GM19452 (cell line): ENCODE measurements at regions not wholly inside any gene's neighbourhood (a gene's known extent, or its start where the extent isn't known, plus 50 kb on each side); places are given as distances from the start of the nearest gene placed in this dataset.

Experiments used
- ATAC-seq: cut with Tn5 transposase; IDR thresholded peaks from one replicate; pipeline ENCODE4 v1.9.1; 2021; ENCODE audit not compliant: unreplicated experiment

DNA sequence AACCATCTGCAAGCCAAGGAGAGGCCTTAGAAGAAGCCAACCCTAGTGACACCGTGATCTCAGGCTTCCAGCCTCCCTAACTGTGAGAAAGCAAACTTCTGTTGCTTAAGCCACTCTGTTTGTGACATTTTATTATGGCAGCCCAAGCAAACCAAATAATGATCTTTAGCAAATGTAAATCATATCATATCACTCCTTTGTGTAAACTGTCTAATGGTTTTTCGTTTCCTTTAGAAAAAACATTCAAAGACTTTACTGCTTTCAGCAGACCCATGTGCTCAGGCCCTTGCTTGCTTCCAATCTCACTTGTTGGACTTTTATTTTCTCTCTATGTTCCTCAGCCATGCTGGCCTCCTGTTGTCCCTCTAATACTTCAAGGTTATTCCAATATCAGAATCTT is 192.2 kb upstream of the HS3ST1 start:
- ATAC-seq, result no peak

GRCh38 chr4:11618666-11619282 is 190.1 kb upstream of the HS3ST1 start:
- no peak for ATAC-seq

GRCh38 chr4:11616856-11617255 is 188.2 kb upstream of the HS3ST1 start:
- ATAC-seq, result no peak

DNA sequence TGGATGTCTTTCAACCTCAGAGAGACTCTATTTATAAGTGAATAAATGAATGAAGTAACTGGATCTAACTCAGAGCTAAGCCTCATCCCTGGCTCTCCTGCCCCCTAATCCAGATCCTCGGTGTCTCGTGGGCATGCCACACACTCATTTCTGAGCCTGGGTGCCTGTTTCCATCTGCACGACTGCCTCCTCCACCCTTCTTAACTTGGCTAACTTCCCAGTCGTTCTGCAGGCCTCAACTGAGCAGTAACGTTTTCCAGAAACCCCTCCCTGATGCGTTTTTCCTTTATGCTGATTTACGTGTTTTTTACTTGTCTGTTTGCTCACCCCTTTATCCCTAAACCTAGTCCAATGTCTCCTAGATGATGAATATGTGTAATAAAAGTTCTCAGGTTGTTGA is 186.9 kb upstream of the HS3ST1 start:
- ATAC-seq, result no peak

DNA sequence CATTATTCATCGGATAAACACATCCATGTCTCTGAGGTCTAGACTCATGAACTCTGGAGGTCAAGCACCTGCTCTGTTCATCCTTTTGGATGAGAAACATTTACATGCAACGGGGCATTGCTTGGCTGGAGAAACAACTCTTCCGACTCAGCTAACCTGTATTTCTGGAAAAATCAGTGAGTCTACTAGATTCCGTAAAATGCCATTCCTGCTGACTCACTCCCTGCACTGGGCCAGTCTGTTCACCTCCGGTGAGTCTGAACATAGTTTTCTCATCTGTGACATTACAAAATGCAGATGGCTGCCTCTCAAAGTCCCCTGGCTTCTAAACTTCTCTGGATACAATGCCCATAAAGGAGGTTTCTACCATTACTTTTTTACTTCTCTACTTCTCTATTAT is 185.7 kb upstream of the HS3ST1 start:
- ATAC-seq, result no peak

DNA sequence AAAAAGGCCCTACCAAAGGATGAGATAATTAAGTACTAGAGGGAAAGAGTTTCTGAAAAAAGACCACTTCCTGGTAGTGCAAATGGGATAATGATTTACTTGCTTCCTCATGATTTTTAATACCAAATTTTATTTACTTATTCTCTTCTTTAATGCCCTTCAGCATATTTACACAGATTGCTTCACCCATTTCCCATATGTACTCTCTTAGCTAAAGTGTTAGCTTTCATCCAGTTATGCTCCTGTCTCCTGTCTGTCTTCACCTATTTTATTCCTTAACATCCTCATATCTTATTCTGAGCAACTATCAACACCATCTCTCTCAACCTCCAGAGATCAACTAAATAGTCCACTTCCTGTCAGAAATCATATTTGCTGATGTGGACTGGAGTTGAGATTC is 183.2 kb upstream of the HS3ST1 start:
- ATAC-seq, result no peak

DNA sequence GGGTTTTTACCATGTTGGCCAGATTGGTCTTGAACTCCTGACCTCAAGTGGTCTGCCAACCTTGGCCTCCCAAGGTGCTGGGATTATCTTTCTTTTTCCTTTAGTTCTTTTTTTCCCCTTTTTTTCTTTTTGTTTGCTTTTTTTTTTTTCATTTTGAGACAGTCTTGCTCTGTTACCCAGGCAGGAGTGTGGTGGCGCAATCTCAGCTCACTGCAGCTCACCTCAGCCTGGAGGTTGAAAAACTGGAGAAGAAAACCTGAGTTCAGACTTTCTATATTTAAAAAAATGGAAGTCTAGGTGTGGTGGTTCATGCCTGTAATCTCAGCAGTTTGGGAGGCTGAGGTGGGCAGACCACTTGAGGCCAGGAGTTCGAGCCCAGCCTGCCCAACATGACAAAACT is 181.1 kb upstream of the HS3ST1 start:
- ATAC-seq, result no peak

GRCh38 chr4:11608992-11609391 is 180.3 kb upstream of the HS3ST1 start:
- ATAC-seq, result no peak

DNA sequence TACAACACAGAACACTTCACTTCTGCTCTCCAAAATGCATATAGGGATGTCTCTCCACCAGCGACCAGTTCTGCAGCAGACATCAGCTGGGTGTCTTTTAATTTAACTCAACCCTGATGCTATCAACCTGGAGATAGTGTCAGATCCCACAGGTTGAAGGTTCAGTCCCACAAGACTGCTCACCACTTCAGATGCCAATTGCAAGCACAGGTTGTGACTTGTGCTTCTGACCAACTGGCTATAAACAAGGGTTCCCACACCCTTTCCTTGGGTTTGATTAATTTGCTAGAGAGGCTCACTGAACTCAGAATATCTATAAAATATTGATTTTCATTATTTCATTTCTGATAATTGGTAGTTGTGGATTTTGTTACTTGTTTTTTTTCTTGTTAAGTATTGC is 177.4 kb upstream of the HS3ST1 start:
- no peak for ATAC-seq

GRCh38 chr4:11605597-11605996 is 176.9 kb upstream of the HS3ST1 start:
- ATAC-seq, result no peak

DNA sequence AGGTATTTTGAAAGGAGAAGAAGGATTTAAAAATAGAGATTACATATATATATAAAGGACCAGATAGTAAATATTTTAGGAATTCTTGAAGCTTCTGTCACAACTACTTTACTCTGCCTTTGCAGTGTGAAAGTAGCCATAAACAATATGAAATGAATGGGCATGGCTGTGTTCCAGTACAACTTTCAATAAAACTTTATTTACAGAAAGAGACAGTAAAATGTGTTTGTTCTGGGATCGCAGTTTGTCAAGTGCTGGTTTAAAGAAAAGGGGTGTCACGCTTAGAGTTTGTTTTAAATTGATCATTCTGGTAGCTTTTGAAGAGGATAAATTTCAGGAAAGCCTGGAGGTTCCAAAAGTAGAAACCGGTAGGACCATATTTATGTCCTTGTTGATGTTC is 176.1 kb upstream of the HS3ST1 start:
- ATAC-seq, result no peak

- no peak for ATAC-seq
Observed at GRCh38 chr4:11603591-11604194, 175.0 kb upstream of the HS3ST1 start.

- no peak for ATAC-seq
Observed at GRCh38 chr4:11602606-11603340, 174.1 kb upstream of the HS3ST1 start.

DNA sequence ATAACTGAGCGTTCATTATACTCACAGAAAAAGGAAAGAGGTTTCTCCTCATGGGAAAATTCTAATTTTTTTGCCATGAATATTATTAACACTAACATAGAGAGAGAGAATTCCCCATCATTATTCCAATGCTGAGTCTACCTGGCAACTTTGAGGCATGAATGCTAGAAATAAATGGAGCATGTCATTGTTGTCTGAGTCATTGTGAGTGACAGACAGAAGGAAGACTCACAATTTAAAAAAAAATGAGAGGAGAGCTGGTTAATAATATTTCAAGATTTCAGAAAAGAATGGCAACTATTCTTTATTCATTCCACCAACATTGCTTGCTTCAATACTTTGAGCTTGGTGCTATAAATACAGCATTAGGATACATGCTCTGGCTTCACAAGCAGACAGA is 170.4 kb upstream of the HS3ST1 start:
- ATAC-seq, result no peak

GRCh38 chr4:11598591-11598990 is 169.9 kb upstream of the HS3ST1 start:
- ATAC-seq, result no peak

DNA sequence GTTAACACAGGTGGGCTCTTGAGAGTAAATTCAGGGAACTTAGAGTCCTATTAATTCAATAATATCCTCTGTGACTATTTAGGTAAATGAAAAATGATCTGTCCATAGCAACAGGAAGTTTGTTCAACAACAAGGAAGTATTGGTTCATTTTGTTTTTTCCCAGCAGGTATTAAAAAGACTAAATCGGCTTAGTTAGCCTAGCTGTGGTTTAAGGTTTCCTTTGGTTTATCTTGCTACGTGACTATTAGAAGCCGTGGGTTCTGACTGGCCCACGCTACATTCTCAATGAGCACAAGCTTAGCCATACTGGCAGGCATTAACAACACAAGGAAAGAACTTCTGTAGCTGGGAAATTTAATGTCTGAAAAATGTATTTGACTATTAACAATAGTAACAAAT is 168.8 kb upstream of the HS3ST1 start:
- no peak for ATAC-seq

DNA sequence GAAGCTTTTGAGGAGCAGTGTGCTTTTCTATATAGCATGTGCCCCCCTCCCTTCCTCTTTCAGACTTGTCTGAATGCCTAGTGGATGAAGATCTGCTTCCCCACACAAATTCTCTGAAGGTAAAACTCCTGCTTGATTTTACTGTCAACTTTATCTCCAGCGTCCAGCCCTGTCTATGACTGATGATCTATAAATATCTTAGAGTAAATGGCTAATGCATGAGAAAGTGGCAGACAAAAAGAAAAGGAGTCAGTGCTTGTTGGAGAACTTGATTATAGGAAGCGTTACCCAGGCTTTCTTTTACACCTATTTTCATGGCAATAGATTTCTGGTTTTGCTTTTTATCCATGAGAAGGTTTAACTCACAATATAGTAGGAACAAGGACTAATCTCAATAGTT is 168.3 kb upstream of the HS3ST1 start:
- no peak for ATAC-seq

DNA sequence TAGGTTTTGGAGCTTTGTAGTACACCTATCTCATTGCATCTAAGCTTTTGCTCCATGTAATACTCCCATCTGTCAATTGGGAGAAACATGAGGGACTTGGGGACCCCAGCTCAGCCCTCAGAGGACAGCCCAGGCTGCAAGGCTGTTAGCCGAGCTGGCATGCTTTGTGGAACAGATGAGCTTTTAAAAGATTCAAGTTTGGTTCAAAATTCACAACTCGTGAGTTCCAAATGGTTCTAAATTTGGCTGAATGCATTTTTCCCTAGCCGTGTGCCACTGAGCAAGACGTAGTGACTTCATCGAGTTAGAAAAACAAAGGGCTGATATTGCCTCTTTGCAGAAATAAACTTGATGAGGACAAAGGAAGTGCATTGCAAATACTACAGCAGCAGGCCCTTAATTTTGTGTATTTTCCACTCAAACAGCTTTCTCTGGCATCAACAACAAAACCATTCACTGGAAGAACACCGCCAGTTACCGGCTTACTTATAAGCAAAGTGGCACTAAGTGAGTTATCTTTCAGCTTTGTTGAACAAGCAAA is 165.0 kb upstream of the HS3ST1 start:
- no peak for ATAC-seq

DNA sequence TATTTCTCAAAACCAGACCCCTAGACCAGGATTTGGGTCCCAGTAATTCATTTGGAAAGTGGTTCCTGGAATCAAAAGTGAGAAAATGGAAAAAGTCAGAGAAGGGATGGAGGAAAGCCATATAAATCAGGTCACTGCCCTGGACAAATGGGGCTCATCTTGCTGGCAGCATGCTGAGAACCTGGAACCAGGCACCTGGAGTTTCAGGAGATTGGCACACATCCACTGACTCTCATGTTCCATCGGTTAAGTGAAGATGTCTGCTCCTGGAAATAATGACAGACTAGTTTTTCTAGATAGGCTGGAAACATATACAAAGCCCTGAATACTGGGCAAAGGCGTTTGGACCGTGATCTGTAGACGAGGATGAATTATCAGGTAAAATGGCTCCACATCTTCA is 163.6 kb upstream of the HS3ST1 start:
- ATAC-seq, result no peak

- ATAC-seq, result no peak
Observed at GRCh38 chr4:11590132-11590531, 161.4 kb upstream of the HS3ST1 start.

GRCh38 chr4:11589676-11590075 is 161.0 kb upstream of the HS3ST1 start:
- no peak for ATAC-seq

- no peak for ATAC-seq
Observed at GRCh38 chr4:11587797-11588196, 159.1 kb upstream of the HS3ST1 start.
